K562 (cell line): ENCODE measurements at regions not wholly inside any gene's neighbourhood (a gene's known extent, or its start where the extent isn't known, plus 50 kb on each side); places are given as distances from the start of the nearest gene placed in this dataset.
A peak's percentile ranks its signal among the peaks of the same experiment; 100 is the strongest.

Experiments used
- ATAC-seq: fragments of 200-7000 bp; cut with Tn5 transposase; 3 replicates; pipeline ENCODE4 v1.9.1; 2020; ENCODE audit warnings: moderate library complexity
- BruUV-seq: library from RNA; stranded (reverse); fragments of 400-500 nt; replicated peaks from 2 replicates; lab custom pipeline; 2021; lab: Mats Ljungman, UMichigan
- CTCF ChIA-PET: fragments of 300-600 bp; formaldehyde crosslinking; extraction: SDS; loops from one replicate; lab custom pipeline; 2021; ENCODE audit warnings: low intra/inter-chr PET ratio; lab: Yijun Ruan, JAX
- POLR2A ChIA-PET: fragments of 300-600, 350-650 bp; sonication (Branson Sonifier 250); formaldehyde crosslinking; extraction: SDS; loops from one replicate; lab custom pipeline; 2021; ENCODE audit warnings: antibody characterized with exemption, inconsistent platforms; lab: Yijun Ruan, JAX
- DNase-seq, 4 experiments: peaks; one replicate each; pipeline versions ENCODE4 v3.0.0 to v3.0.0-alpha.2; 2011 to 2018; ENCODE audit warnings: low spot score in 3 of 4, mixed read lengths in 3 of 4; ENCODE audit errors: extremely low read depth in 1 of 4
- FAIRE-seq: peaks from 2 replicates; lab custom pipeline; 2011; peaks lifted over from hg19 to GRCh38; lab: Jason Lieb, UNC
- H2AFZ ChIP-seq: 2 replicates; pipeline ENCODE4 v1.6.0; 2011; ENCODE audit warnings: low read depth, low read length, control low read depth, inconsistent platforms
- H3K27ac ChIP-seq: fragments of 200-600 bp; 3 replicates; pipeline ENCODE4 v1.8.0; 2011; ENCODE audit warnings: low read depth, mild to moderate bottlenecking, control low read depth, inconsistent platforms, low read length, moderate library complexity, mixed read lengths; ENCODE audit errors: extremely low read depth
- H3K27me3 ChIP-seq, 2 experiments: fragments of 300-600 bp in 1 of 2; 2 replicates in 1 of 2; 3 replicates in 1 of 2; pipeline versions ENCODE4 v1.6.0 to v1.8.0; 2011; ENCODE audit warnings: inconsistent platforms in 2 of 2, low read length in 2 of 2, mild to moderate bottlenecking in 1 of 2, mixed read lengths in 1 of 2, moderate library complexity in 1 of 2; ENCODE audit not compliant: control insufficient read depth in 2 of 2, insufficient read depth in 2 of 2
- H3K36me3 ChIP-seq: fragments of 300-600 bp; 3 replicates; pipeline ENCODE4 v1.8.0; 2011; ENCODE audit warnings: mild to moderate bottlenecking, low read length, inconsistent platforms; ENCODE audit not compliant: control insufficient read depth, insufficient read depth
- H3K4me1 ChIP-seq, 2 experiments: fragments of 200-600 bp in 1 of 2; replicated peaks in 1 of 2; 2 replicates in 1 of 2; 3 replicates in 1 of 2; pipeline versions ENCODE4 v1.5.1 to v1.8.0; 2011; ENCODE audit warnings: inconsistent platforms in 2 of 2, low read length in 2 of 2, mild to moderate bottlenecking in 1 of 2, mixed read lengths in 1 of 2, moderate library complexity in 1 of 2; ENCODE audit not compliant: control insufficient read depth in 2 of 2, insufficient read depth in 2 of 2
- H3K4me2 ChIP-seq: 2 replicates; pipeline ENCODE4 v1.6.1; 2011; ENCODE audit warnings: low read length, control low read depth, inconsistent platforms, mixed read lengths; ENCODE audit not compliant: insufficient read depth
- H3K4me3 ChIP-seq: fragments of 200-600 bp; sonication (generic), shearing (Covaris generic); 2 replicates; pipeline ENCODE4 v1.5.1; 2016; ENCODE audit warnings: control low read depth, inconsistent platforms
- H3K79me2 ChIP-seq: fragments of 200-600 bp; 3 replicates; pipeline ENCODE4 v1.8.0; 2011; ENCODE audit warnings: low read length, inconsistent platforms; ENCODE audit not compliant: control insufficient read depth, insufficient read depth
- H3K9ac ChIP-seq, 2 experiments: 2 replicates each; pipeline versions ENCODE4 v1.6.0 to v1.6.1; 2011; ENCODE audit warnings: low read depth in 2 of 2, low read length in 2 of 2, control low read depth in 1 of 2, inconsistent platforms in 1 of 2, mild to moderate bottlenecking in 1 of 2, mixed read lengths in 1 of 2; ENCODE audit not compliant: insufficient read depth in 1 of 2
- H3K9me1 ChIP-seq: one replicate; pipeline ENCODE4 v1.6.0; 2011; ENCODE audit warnings: inconsistent platforms, mild to moderate bottlenecking, low read length, moderate library complexity; ENCODE audit not compliant: control insufficient read depth, insufficient read depth
- H3K9me3 ChIP-seq: replicated peaks from 2 replicates; pipeline ENCODE4 v1.5.1; 2011; ENCODE audit warnings: low read depth, low read length, inconsistent platforms; ENCODE audit not compliant: control insufficient read depth, insufficient read depth
- H4K20me1 ChIP-seq: replicated peaks from 2 replicates; pipeline ENCODE4 v1.6.1; 2011; ENCODE audit warnings: low read length, inconsistent platforms, mixed read lengths; ENCODE audit not compliant: control insufficient read depth, insufficient read depth
- CHD4 ChIP-seq: fragments of 200-600 bp; sonication (generic); IDR thresholded peaks from 3 replicates; pipeline ENCODE4 v1.6.1; 2012; ENCODE audit warnings: low read depth, mild to moderate bottlenecking, mixed read lengths, low read length, inconsistent platforms; ENCODE audit not compliant: insufficient read depth, insufficient replicate concordance, poor library complexity, severe bottlenecking
- WGBS: fragments of 100-300 bp; shearing (Covaris generic); methylation state at CpG from one replicate; pipeline ENCODE4 v1.1.6; 2016; ENCODE audit warnings: low coverage, mixed read lengths; ENCODE audit not compliant: insufficient coverage; ENCODE audit errors: missing lambda C conversion rate; 5-methylcytosine and 5-hydroxymethylcytosine counted together
- in situ Hi-C: fragments of 300-500 bp; cut with MboI; formaldehyde crosslinking; loops from 4 replicates; pipeline ENCODE4 v1.15.0; 2018; ENCODE audit warnings: inconsistent platforms, mixed read lengths
- intact Hi-C: fragments of 100-400 bp; cut with micrococcal nuclease; formaldehyde crosslinking; loops from 2 replicates; pipeline ENCODE4 v1.14.2; 2022
- TF ChIP-seq, protein P1 (sequence below): fragments of 450-650 bp; formaldehyde crosslinking; IDR thresholded peaks from 2 replicates; pipeline ENCODE4 v1.4.0; 2020; ENCODE audit warnings: mild to moderate bottlenecking, mixed read lengths
- TF ChIP-seq, protein P2 (sequence below): sonication (generic); formaldehyde crosslinking; IDR thresholded peaks from 2 replicates; pipeline ENCODE4 v1.4.0; 2020; ENCODE audit warnings: mild to moderate bottlenecking, missing genetic modification reagents

DNA sequence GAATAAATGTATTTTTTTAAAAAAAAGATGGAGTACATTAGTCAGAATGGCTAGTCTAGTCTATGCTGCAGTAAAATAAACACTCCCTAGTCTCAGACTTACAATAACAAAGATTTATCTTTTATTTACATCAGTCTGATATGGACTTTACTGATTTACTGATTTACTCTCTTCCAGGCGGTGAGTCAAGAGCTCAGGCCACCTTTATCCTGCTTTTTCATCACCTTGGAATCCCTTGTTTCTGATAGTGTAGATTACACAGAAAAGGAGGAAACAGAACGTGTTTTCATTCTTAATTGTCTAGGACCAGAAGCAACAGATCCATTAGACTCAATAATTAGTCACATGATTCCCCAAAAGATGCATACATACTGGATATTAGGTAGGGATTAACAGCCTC lies 290.1 kb upstream of the TRPC7 start:
- ChIA-PET POLR2A (no interaction called here), CTCF (no interaction called here)
- no peak overlapping the region for H2AFZ ChIP-seq
- BruUV-seq: no TSS peak
- no peak overlapping the region for H3K9ac ChIP-seq
- no peaks in the 10 kb centered on the region for H3K27me3 ChIP-seq
- H3K27ac ChIP-seq: no peak overlapping the region
- in situ Hi-C loops: no loop called here
- H3K4me2 ChIP-seq: no peak overlapping the region
- TF ChIP-seq CHD4: no peak
- TF ChIP-seq, protein P1, sequence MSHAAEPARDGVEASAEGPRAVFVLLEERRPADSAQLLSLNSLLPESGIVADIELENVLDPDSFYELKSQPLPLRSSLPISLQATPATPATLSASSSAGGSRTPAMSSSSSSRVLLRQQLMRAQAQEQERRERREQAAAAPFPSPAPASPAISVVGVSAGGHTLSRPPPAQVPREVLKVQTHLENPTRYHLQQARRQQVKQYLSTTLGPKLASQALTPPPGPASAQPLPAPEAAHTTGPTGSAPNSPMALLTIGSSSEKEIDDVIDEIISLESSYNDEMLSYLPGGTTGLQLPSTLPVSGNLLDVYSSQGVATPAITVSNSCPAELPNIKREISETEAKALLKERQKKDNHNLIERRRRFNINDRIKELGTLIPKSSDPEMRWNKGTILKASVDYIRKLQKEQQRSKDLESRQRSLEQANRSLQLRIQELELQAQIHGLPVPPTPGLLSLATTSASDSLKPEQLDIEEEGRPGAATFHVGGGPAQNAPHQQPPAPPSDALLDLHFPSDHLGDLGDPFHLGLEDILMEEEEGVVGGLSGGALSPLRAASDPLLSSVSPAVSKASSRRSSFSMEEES: peak; percentile 20; the same call in 1 of the 2 replicates
- TF ChIP-seq, all 486 proteins: peak for 1
- DNase-seq: no peak
- Histone ChIP-seq H3K4me1 (no peaks in the 10 kb centered on the region), H3K4me3 (no peak overlapping the region), H3K9me3 (no peaks in the 10 kb centered on the region), H3K79me2 (no peaks in the 10 kb centered on the region), H3K9me1 (no peaks in the 10 kb centered on the region), H4K20me1 (no peaks in the 10 kb centered on the region), H3K36me3 (no peaks in the 10 kb centered on the region)
- no peak for ATAC-seq
- 10% methylated on average over 2 of the region's 2 CpGs for WGBS
- FAIRE-seq: no peak
- intact Hi-C loops: no loop called here

DNA sequence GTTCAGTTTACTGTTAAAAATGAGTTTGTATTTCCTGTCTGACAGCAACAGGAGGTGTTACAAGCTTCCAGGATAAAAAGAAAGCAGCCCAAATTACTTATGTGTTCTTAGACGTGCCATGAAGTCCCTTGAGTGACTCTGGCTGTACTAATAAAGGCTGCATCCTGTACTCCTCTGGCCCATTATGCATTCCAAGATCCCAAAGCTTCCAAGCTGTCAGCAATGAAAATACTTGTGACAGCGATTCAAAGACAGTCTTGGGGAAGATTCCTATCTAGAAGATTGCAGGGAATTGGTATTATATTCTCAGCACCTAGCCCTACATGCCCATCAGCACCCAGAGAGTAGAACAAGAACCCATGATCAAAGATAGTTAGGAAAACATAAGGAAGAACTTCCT lies 281.6 kb upstream of the TRPC7 start:
- Histone ChIP-seq H3K27ac (no peak overlapping the region), H3K4me1 (no peaks in the 10 kb centered on the region), H3K27me3 (no peaks in the 10 kb centered on the region), H3K4me3 (no peak overlapping the region), H4K20me1 (no peaks in the 10 kb centered on the region), H3K9me1 (no peaks in the 10 kb centered on the region), H3K4me2 (no peak overlapping the region), H2AFZ (no peak overlapping the region), H3K9ac (no peak overlapping the region), H3K79me2 (no peaks in the 10 kb centered on the region), H3K36me3 (no peaks in the 10 kb centered on the region), H3K9me3 (no peaks in the 10 kb centered on the region)
- 2% methylated on average over 2 of the region's 2 CpGs for WGBS
- BruUV-seq: no TSS peak
- POLR2A ChIA-PET: no interaction called here
- ATAC-seq (no peak), DNase-seq (no peak), FAIRE-seq (no peak)
- in situ Hi-C loops: no loop called here
- TF ChIP-seq, protein P2, sequence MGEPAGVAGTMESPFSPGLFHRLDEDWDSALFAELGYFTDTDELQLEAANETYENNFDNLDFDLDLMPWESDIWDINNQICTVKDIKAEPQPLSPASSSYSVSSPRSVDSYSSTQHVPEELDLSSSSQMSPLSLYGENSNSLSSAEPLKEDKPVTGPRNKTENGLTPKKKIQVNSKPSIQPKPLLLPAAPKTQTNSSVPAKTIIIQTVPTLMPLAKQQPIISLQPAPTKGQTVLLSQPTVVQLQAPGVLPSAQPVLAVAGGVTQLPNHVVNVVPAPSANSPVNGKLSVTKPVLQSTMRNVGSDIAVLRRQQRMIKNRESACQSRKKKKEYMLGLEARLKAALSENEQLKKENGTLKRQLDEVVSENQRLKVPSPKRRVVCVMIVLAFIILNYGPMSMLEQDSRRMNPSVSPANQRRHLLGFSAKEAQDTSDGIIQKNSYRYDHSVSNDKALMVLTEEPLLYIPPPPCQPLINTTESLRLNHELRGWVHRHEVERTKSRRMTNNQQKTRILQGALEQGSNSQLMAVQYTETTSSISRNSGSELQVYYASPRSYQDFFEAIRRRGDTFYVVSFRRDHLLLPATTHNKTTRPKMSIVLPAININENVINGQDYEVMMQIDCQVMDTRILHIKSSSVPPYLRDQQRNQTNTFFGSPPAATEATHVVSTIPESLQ (CRISPR knock-in tag): no peak
- intact Hi-C loops: no loop called here
- CTCF ChIA-PET: no interaction called here
